GM12878 (cell line): ENCODE measurements at regions not wholly inside any gene's neighbourhood (a gene's known extent, or its start where the extent isn't known, plus 50 kb on each side); places are given as distances from the start of the nearest gene placed in this dataset.

Experiments used
- ATAC-seq: fragments of 200-7000 bp; cut with Tn5 transposase; 3 replicates; pipeline ENCODE4 v1.9.1; 2020; ENCODE audit warnings: mild to moderate bottlenecking, moderate library complexity
- BruUV-seq: library from RNA; stranded (reverse); fragments of 400-500 nt; replicated peaks from 2 replicates; lab custom pipeline; 2021; lab: Mats Ljungman, UMichigan
- CTCF ChIA-PET: fragments of 300-600 bp; sonication (Branson Sonifier 250); formaldehyde crosslinking; extraction: SDS; loops from one replicate; lab custom pipeline; 2021; ENCODE audit warnings: inconsistent platforms; lab: Yijun Ruan, JAX
- POLR2A ChIA-PET: fragments of 350-600 bp; formaldehyde crosslinking; extraction: SDS; loops from one replicate; lab custom pipeline; 2021; ENCODE audit warnings: inconsistent platforms; lab: Charles Lee
- RAD21 ChIA-PET: fragments of 300-600 bp; sonication (Branson Sonifier 250); formaldehyde crosslinking; loops from one replicate; lab custom pipeline; 2023; ENCODE audit warnings: antibody characterized with exemption; ENCODE audit not compliant: unreplicated experiment; lab: Charles Lee
- SMC1A ChIA-PET: fragments of 300-600 bp; sonication (Branson Sonifier 250); formaldehyde crosslinking; loops from one replicate; lab custom pipeline; 2023; ENCODE audit not compliant: unreplicated experiment, uncharacterized antibody; lab: Charles Lee
- DNase-seq: peaks from one replicate; pipeline ENCODE4 v3.0.0-alpha.2; 2011; ENCODE audit warnings: low read depth, low spot score
- FAIRE-seq: peaks from 3 replicates; lab custom pipeline; 2011; peaks lifted over from hg19 to GRCh38; lab: Jason Lieb, UNC
- H2AFZ ChIP-seq: 2 replicates; pipeline ENCODE4 v1.6.0; 2011; ENCODE audit warnings: low read depth, low read length, control low read depth; ENCODE audit not compliant: control insufficient read depth
- H3K27ac ChIP-seq: 2 replicates; pipeline ENCODE4 v1.5.1; 2011; ENCODE audit warnings: control low read depth; ENCODE audit not compliant: control insufficient read depth, insufficient read depth
- H3K27me3 ChIP-seq, 2 experiments: replicated peaks in 1 of 2; 2 replicates each; pipeline versions ENCODE4 v1.6.0 to v1.6.1; 2011; ENCODE audit warnings: low read length in 1 of 2; ENCODE audit not compliant: control insufficient read depth in 2 of 2, insufficient read depth in 2 of 2
- H3K36me3 ChIP-seq, 2 experiments: 2 replicates each; pipeline ENCODE4 v1.5.1; 2011; ENCODE audit warnings: low read length in 1 of 2; ENCODE audit not compliant: control insufficient read depth in 2 of 2, insufficient read depth in 2 of 2
- H3K4me1 ChIP-seq: 2 replicates; pipeline ENCODE4 v1.6.1; 2011; ENCODE audit warnings: mild to moderate bottlenecking, low read length, moderate library complexity, mixed read lengths; ENCODE audit not compliant: control insufficient read depth, insufficient read depth
- H3K4me2 ChIP-seq: 2 replicates; pipeline ENCODE4 v1.6.0; 2011; ENCODE audit warnings: control low read depth; ENCODE audit not compliant: control insufficient read depth, insufficient read depth
- H3K4me3 ChIP-seq: fragments of 200-600 bp; sonication (generic); 2 replicates; pipeline ENCODE4 v1.5.1; 2016
- H3K79me2 ChIP-seq: 2 replicates; pipeline ENCODE4 v1.6.0; 2011; ENCODE audit warnings: low read length; ENCODE audit not compliant: control insufficient read depth, insufficient read depth
- H3K9ac ChIP-seq: 2 replicates; pipeline ENCODE4 v1.8.0; 2011; ENCODE audit warnings: low read length, control low read depth, mixed read lengths; ENCODE audit not compliant: control insufficient read depth, insufficient read depth
- H3K9me3 ChIP-seq: replicated peaks from 3 replicates; pipeline ENCODE4 v1.5.1; 2011; ENCODE audit warnings: mild to moderate bottlenecking, low read length; ENCODE audit not compliant: control insufficient read depth, insufficient read depth
- H4K20me1 ChIP-seq: 2 replicates; pipeline ENCODE4 v1.6.0; 2011; ENCODE audit not compliant: control insufficient read depth, insufficient read depth
- ATF7 ChIP-seq: fragments of 450-650 bp; IDR thresholded peaks from 2 replicates; pipeline ENCODE4 v1.6.1; 2016; ENCODE audit warnings: low read depth, mild to moderate bottlenecking
- BMI1 ChIP-seq: fragments of 450-650 bp; IDR thresholded peaks from 2 replicates; pipeline ENCODE4 v1.6.1; 2016; ENCODE audit warnings: mild to moderate bottlenecking, moderate library complexity, borderline replicate concordance
- BRCA1 ChIP-seq: IDR thresholded peaks from 2 replicates; pipeline ENCODE4 v1.6.1; 2011; ENCODE audit warnings: low read depth, low read length, improper control_type of control experiment
- ETV6 ChIP-seq, 2 experiments: fragments of 450-650 bp in 1 of 2; IDR thresholded peaks in 1 of 2; conservative IDR thresholded peaks in 1 of 2; 2 replicates each; pipeline ENCODE4 v1.6.1; 2014; ENCODE audit warnings: antibody characterized with exemption in 1 of 2, borderline replicate concordance in 1 of 2, low read depth in 1 of 2, mild to moderate bottlenecking in 1 of 2, moderate library complexity in 1 of 2
- HCFC1 ChIP-seq: fragments of 150-350 bp; IDR thresholded peaks from 2 replicates; pipeline ENCODE4 v1.6.1; 2014; ENCODE audit warnings: low read length
- HDAC6 ChIP-seq: fragments of 200-600 bp; sonication (generic); IDR thresholded peaks from one replicate; pipeline ENCODE4 v1.8.0; 2017; ENCODE audit warnings: antibody characterized with exemption; ENCODE audit not compliant: unreplicated experiment
- IRF4 ChIP-seq: IDR thresholded peaks from 2 replicates; pipeline ENCODE4 v1.6.1; 2011; ENCODE audit warnings: low read depth, low read length
- MLLT1 ChIP-seq: fragments of 450-650 bp; IDR thresholded peaks from 2 replicates; pipeline ENCODE4 v1.6.1; 2016; ENCODE audit warnings: mild to moderate bottlenecking
- RUNX3 ChIP-seq: IDR thresholded peaks from 2 replicates; pipeline ENCODE4 v1.6.1; 2012; ENCODE audit warnings: low read length, inconsistent platforms
- SIN3A ChIP-seq: IDR thresholded peaks from 2 replicates; pipeline ENCODE4 v1.6.1; 2012; ENCODE audit warnings: low read depth, low read length, improper control_type of control experiment
- SIX5 ChIP-seq: IDR thresholded peaks from 2 replicates; pipeline ENCODE4 v1.6.1; 2011; ENCODE audit warnings: mild to moderate bottlenecking, low read depth, low read length, moderate library complexity; ENCODE audit not compliant: severe bottlenecking
- WGBS: methylation state at CpG from one replicate; pipeline ENCODE4 v1.1.6; 2016; ENCODE audit warnings: low lambda C conversion rate; ENCODE audit not compliant: insufficient replicate concordance, insufficient coverage; ENCODE audit errors: missing lambda C conversion rate; 5-methylcytosine and 5-hydroxymethylcytosine counted together
- in situ Hi-C: fragments of 300-500 bp; cut with MboI; formaldehyde crosslinking; loops from 9 replicates; pipeline ENCODE4 v1.14.3; 2018; ENCODE audit warnings: mixed read lengths
- intact Hi-C: fragments of 100-400 bp; cut with micrococcal nuclease; formaldehyde crosslinking; loops from one replicate; pipeline ENCODE4 v1.14.2; 2022; ENCODE audit not compliant: unreplicated experiment

DNA sequence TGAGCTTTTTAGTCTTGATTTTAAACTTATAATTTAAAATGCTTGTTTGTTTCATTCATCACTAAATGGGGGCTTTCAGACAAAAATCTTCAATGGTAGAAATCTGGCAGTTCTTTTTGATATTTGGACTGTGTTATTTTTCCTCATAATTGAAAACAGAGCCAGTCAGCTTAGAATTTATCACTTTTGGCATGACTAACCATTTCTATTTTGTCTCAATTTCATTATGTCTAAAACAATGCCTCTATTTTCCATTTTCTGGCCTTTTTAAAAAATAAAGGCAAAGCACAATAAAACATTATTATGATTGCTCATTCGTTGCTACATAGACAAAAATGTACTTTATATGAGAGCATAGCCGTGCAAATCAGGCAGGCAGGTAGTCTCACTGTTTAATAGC is 434.5 kb downstream of the XIRP2 start:
- 9% methylated on average over 2 of the region's 2 CpGs for WGBS
- no peak overlapping the region for H3K27ac ChIP-seq
- H3K9me3 ChIP-seq = no peaks in the 10 kb centered on the region
- intact Hi-C loops = no loop called here
- no peak overlapping the region for H2AFZ ChIP-seq
- no peak overlapping the region for H3K4me2 ChIP-seq
- in situ Hi-C loops = no loop called here
- ChIA-PET RAD21 (no interaction called here), SMC1A (no interaction called here), CTCF (interaction anchor here (0.7 kb wide), 1 partner anchor 629 kb away, joined by 3 read pairs; no protein-coding TSS in a partner anchor)
- no peak for ATAC-seq
- 0 out of 4 replicates have a peak, but pooled peaks cover 0 to 2% of the 10 kb centered on the region in 2 experiments for H3K27me3 ChIP-seq
- H3K4me1 ChIP-seq = no peaks in the 10 kb centered on the region
- H3K79me2 ChIP-seq = no peaks in the 10 kb centered on the region
- BruUV-seq = no TSS peak
- TF ChIP-seq ETV6 (conservative IDR thresholded peaks at IDR 0.05 in 1 of 2, IDR thresholded peaks at IDR 0.05 in 1 of 2; ENCODE audit: borderline replicate concordance in 1 of 2, low read depth in 1 of 2) (no peak), BMI1 (no peak), MLLT1 (no peak), HCFC1 (no peak), SIN3A (no peak), SIX5 (no peak), HDAC6 (no peak), RUNX3 (no peak), BRCA1 (no peak), IRF4 (no peak), ATF7 (no peak)
- TF ChIP-seq, all 136 proteins: peak for 0
- Histone ChIP-seq H3K4me3 (no peak overlapping the region), H4K20me1 (no peaks in the 10 kb centered on the region), H3K9ac (no peak overlapping the region), H3K36me3 (no peaks in the 10 kb centered on the region)
- POLR2A ChIA-PET = no interaction called here
- DNase-seq (no peak), FAIRE-seq (no peak)
